Stimulated activated CD4-positive, alpha-beta T cell treated with anti-CD3 and anti-CD28 coated beads, Interleukin-1b, Interleukin-23, amount 100 ng/mL, for 24 hours (primary cell): ENCODE measurements at regions not wholly inside any gene's neighbourhood (a gene's known extent, or its start where the extent isn't known, plus 50 kb on each side); places are given as distances from the start of the nearest gene placed in this dataset.
"Not testable (repeated sequence)": the region's sequence is repeated elsewhere in the genome, so short reads cannot be mapped to it uniquely, and the experiment has no call there.

Experiments
- DNase-seq, 4 experiments: peaks; one replicate each; pipeline ENCODE4 v3.0.0-alpha.2; 2020; ENCODE audit warnings: low read depth in 4 of 4, low spot score in 1 of 4

DNA sequence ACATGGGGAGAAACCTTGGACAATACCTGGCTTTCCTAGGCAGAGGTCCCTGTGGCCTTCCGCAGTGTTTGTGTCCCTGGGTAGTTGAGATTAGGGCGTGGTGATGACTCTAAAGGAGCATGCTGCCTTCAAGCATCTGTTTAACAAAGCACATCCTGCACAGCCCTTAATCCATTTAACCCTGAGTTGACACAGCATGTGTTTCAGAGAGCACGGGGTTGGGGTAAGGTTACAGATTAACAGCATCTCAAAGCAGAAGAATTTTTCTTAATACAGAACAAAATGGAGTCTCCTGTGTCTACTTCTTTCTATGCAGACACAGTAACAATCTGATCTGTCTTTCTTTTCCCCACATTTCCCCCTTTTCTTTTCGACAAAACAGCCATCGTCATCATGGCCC lies 244.7 kb upstream of the PRKCQ start:
- DNase-seq = not testable (repeated sequence)

- DNase-seq = no peak
Measured at GRCh38 chr10:6823770-6824169, 243.7 kb upstream of the PRKCQ start.

GRCh38 chr10:6819301-6819700 lies 239.2 kb upstream of the PRKCQ start:
- no peak for DNase-seq

DNA sequence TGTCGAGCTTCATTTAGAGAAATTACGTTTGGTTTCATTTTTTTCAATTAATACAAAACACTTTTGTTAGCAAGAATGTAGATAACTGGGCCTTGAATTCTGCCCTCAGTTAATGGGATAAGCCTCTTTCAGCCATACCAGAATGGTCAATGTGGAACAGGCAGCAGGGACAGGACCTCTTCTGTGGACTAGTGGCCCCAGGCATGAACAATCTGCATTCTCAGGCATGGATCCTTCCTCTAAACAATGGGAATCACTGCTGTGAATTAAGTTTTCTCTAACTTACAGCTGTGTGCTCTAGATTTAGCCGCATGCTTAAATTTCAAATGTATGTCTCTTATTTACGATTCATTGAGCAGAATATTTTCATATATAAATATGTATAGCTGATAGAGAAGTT lies 237.7 kb upstream of the PRKCQ start:
- no peak for DNase-seq

- DNase-seq = no peak
Measured at GRCh38 chr10:6815346-6815745, 235.3 kb upstream of the PRKCQ start.

GRCh38 chr10:6813856-6814255 lies 233.8 kb upstream of the PRKCQ start:
- DNase-seq = no peak

DNA sequence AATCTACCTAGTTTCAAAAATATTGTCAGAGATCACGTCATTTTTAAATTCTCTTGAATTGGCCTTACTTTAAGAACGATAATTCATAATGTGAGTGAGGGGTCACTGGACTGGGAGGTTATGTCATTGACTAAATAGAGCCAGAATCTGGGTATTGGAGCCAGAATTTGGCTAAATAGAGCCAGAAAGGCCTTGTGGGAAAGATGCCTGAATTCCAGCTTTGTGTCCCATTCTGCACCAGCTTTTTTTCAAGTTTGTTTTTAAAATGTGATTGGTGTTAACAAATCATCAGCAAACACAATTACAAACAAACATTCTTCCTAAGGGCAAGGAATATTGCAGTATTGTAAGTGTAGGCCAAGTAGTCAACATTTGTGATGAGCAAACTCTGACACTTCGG lies 233.2 kb upstream of the PRKCQ start:
- DNase-seq = no peak

- DNase-seq = no peak
Measured at GRCh38 chr10:6811153-6811552, 231.1 kb upstream of the PRKCQ start.

DNA sequence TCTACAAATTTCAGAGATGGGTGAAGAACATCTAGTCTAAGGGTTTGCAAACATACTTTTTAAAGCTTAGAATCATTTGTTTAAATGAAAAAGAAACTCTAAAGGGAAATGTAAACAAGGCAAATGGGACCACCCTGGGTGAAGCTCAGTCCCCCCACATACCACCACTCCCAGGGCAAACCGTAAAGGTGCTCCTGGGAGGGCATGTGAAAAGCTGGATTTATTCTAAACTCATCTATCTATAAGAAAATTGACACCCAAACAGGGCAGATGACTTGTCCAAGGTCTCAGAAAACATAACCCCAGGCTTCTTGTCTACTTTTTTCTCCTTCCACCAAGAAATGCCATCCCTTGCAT lies 223.3 kb upstream of the PRKCQ start:
- no peak for DNase-seq

DNA sequence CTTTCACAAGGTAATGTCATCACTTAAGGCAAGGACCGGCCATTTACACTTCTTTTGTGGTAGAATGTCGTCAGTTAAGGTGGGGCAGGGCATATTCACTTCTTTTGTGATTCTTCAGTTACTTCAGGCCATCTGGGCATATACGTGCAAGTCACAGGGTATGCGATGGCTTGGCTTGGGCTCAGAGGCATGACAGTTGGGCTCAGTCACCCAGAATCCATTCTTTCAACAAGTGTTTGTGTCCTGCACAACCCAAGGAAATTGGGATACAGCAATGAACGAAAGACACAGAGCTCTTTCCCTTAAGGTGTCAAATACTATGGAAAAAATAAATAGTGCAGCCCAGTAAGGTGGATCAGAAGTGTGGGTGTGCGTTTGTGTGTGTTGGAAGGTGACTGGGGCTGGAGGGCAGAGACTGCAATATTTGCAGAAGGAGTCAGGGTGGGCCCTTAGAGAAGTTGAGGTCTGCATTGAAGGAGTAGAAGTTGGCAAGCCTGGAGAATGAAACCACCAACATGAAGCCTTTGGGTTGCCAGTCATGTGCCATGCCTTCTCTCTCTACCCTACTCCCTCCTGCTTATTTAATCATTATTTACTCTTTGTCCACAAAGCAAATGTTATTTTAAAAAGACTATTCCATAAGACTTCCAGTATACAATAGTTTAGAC lies 222.8 kb upstream of the PRKCQ start:
- no peak for DNase-seq

- DNase-seq = no peak
Measured at GRCh38 chr10:6796231-6796630, 216.2 kb upstream of the PRKCQ start.

- DNase-seq = no peak
Measured at GRCh38 chr10:6795541-6795940, 215.5 kb upstream of the PRKCQ start.

- not testable (repeated sequence) for DNase-seq
Measured at GRCh38 chr10:6794841-6795240, 214.8 kb upstream of the PRKCQ start.

DNA sequence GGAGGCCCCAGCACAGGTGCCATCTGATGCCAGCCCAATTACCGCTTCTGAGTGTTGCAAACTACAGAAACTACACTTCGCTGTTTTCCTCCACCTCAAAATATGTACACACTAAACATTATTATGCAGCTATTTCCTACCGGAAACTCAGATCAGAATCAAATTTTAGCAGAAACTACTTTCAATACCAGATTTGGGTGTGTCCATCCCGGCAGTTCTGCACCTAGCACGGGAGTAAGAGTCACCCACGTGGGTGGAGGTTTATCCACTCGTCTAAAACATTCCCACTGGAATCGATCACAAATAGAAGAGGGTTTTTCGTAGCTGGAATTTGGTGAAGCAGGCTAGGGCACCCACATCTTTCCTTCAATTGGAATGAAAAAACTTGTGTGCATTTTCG lies 214.4 kb upstream of the PRKCQ start:
- no peak for DNase-seq

GRCh38 chr10:6788731-6789130 lies 208.7 kb upstream of the PRKCQ start:
- no peak for DNase-seq

- no peak for DNase-seq
Measured at GRCh38 chr10:6788231-6788630, 208.2 kb upstream of the PRKCQ start.

- DNase-seq = no peak
Measured at GRCh38 chr10:6787718-6788117, 207.6 kb upstream of the PRKCQ start.

GRCh38 chr10:6787091-6787490 lies 207.0 kb upstream of the PRKCQ start:
- no peak for DNase-seq

DNA sequence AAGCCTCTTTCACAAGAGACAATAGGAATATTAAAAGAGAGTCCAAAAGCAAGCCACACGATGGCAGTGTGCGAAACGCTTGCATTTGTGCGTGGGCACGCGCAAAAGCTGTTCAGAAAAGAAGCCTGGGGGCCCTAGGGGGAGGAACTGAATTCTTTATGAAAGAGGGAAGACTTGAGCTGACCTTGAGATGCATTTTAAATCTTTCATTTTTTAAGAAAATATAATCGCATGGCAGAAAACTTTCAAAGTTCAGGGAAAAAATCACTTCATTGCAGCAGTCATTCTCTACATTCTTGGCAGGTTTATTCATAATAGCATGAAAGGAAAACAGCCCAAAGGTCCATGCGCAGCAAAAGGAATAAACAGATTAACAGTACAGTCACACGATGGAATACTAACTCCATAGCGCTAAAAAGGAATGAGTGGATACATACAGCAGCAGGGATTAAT lies 206.5 kb upstream of the PRKCQ start:
- no peak for DNase-seq

DNA sequence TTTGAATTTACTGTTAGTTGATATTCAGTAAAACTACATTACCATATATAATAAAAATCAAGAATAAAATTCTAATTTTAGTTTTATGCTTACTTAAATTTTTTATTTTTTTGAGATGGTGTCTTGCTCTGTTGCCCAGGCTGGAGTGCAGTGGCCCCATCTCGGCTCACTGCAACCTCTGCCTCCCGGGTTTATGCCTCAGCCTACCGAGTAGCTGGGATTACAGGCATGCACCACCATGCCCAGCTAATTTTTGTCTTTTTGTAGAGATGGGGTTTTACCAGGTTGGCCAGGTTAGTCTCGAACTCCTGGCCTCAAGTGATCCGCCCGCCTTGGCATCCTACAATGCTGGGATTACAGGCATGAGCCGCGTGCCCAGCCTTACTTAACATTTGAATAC lies 204.4 kb upstream of the PRKCQ start:
- DNase-seq = not testable (repeated sequence)

- no peak for DNase-seq
Measured at GRCh38 chr10:6783471-6783870, 203.4 kb upstream of the PRKCQ start.

- no peak for DNase-seq
Measured at GRCh38 chr10:6782378-6782777, 202.3 kb upstream of the PRKCQ start.

DNA sequence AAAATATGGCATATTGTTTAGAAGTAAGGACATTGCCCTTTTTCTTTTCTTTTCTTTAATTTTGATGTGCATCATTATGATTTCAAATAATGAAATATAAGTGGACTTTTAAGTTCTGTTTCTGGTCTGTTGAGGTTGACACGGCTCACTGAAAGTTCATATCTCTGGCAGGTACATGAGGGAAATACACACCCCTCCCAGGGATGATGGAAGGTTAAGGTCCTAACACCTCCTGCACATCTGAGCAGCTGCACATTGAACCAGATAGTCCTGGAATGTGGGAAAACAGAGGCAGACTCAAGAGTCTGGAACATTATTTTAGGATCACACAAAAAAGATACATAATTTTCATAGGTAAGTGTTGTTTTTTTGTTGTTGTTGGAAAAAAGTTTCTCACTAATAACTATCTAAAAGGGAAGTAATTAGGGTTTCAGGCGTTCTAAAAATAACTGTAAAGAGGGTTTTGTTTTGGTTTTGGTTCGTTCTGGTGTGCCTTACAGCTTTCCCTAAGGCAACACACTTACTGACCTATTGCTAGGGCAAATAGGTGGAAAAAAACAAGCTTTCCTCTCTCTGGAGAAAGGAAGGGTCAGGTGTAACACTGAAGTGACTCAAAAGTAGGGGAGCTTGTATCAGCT lies 201.2 kb upstream of the PRKCQ start:
- no peak for DNase-seq
